LoVo (cell line): ENCODE measurements at regions not wholly inside any gene's neighbourhood (a gene's known extent, or its start where the extent isn't known, plus 50 kb on each side); places are given as distances from the start of the nearest gene placed in this dataset.
"Not testable (repeated sequence)": the region's sequence is repeated elsewhere in the genome, so short reads cannot be mapped to it uniquely, and the experiment has no call there.

ENCODE experiments used
- DNase-seq: peaks from one replicate; pipeline ENCODE4 v3.0.0-alpha.2; 2016; ENCODE audit warnings: low spot score

GRCh38 chr10:33781606-33782395 is 447.3 kb upstream of the NRP1 start:
- DNase-seq, result no peak

DNA sequence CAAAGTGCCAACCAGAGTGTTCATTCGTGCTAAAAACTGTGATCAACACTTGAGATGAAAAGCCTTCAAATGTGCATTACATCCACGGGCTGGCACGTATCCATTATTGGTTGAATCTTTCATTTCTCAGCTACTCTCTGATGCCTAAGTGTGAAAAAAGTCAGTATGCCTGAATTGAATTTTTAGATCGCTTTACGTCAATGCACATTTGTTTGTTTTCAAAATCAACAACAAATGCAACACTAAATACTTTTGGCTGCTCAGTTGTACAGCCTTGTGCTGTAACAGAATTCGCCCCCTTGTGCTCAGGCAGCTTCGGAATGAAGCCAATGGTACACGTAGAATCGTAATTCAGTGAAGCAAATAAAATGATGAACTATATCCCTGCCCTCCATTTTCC is 446.5 kb upstream of the NRP1 start:
- DNase-seq, result no peak

- no peak for DNase-seq
Measured at GRCh38 chr10:33777223-33777622, 442.8 kb upstream of the NRP1 start.

GRCh38 chr10:33776419-33777070 is 442.1 kb upstream of the NRP1 start:
- DNase-seq, result no peak

DNA sequence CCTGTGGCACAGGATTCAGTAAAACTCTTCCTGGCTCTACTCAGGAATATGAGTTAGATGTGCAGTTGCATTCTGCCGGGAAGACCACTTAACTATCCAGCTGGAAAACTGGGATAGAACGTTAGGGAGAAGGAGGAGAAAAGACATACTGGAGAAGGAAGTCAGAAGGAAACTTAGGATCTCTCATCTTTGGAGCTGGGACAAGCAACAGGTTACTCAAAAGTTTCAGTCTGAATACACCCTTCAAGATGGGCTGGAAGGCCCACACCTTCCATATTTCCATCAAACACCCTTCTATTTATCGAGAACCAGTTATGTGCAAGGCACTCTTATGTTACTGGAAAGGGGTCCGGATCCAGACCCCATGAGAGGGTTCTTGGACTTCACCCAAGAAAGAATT is 440.4 kb upstream of the NRP1 start:
- no peak for DNase-seq

GRCh38 chr10:33773886-33774480 is 439.5 kb upstream of the NRP1 start:
- no peak for DNase-seq

DNA sequence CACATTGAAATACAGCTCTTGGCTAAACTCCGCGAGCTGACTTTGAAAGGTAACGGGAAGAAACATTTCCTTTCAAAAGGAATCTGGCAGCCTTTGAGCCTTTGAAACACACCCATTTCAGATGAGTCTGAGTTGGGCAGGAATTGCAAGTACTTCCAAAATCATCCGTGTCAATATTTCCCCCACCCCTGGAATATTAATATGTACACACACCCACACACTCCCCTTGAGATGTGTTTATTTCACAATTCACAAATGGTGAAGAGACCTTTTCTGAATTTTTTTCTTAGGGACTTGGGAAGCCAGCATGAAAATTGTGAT is 438.7 kb upstream of the NRP1 start:
- DNase-seq, result no peak

GRCh38 chr10:33772370-33773252 is 438.1 kb upstream of the NRP1 start:
- DNase-seq, result no peak

DNA sequence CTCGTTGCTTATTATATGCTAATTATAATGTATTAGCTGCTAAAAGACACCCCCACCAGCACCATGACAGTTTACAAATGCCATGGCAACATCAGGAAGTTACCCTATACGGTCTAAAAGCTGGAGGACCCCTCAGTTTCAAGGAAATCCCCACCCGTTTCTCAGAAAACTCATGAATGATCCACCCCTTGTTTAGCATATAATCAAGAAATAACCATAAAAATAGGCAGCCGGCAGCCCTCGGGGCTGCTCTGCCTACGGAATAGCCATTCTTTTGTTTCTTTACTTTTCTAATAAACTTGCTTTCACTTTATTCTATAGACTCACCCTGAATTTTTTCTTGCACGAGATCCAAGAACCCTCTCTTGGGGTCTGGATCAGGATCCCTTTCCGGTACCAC is 437.4 kb upstream of the NRP1 start:
- not testable (repeated sequence) for DNase-seq

- no peak for DNase-seq
Measured at GRCh38 chr10:33764694-33765185, 430.3 kb upstream of the NRP1 start.

DNA sequence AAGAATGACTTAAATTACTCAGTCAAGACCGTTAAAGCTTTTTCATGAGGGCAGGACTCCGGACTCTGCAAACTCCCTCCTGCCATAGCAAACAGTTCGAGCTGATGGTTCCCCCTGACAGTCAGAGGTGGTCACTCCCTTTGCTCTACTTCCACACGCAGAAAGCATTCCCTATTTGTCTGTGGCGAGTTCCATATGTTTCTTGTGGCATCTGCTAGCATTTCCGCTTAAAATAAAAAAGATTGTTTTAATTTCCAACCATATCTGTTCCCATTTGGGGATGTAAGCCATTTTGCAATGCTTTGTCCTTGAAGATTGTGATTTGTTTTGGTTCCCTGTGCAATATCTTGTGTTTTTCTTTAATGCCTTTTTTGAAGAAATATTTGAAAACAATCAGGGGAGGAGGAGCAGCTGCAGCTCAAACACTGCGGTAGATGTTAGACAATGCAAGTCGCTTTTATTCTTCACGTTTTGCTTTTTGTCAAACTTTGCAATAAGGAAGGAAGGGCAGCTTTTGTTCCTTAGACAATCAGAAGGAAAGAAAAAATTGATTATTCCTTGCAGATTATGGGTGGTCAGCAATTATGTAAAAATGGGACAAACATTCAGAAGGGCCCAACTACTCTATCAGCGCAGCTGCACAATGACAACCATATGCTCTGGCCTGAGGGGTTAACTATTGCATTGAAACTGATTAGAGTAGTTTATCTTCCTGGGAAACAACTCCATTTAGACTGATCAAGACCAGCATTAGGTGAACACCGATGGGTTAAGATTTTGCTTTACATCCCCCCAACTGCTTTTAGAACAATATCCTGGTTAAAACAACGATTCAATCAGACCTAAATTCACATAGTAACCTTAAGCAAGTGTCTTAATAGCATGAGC is 425.8 kb upstream of the NRP1 start:
- DNase-seq, result no peak

- no peak for DNase-seq
Measured at GRCh38 chr10:33759191-33759590, 424.7 kb upstream of the NRP1 start.

DNA sequence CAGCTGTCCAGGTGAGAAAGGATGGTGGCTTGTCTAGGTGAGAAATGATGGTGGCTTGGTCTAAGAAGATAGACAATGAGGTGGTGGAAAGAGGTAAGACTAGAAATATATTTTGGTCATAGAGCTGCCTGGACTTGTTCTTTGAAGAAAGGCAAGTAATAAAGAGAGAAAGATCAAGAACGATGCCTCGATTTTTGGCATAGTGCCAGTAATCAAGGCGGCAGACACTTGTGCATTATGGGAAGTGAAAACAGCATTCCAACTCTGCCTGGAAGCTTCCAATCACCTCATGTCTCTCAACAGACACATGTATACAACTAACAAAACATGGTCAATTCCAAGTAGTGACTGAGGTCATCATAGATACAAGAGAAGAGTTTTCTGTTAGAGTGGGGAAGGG is 423.8 kb upstream of the NRP1 start:
- DNase-seq, result no peak

DNA sequence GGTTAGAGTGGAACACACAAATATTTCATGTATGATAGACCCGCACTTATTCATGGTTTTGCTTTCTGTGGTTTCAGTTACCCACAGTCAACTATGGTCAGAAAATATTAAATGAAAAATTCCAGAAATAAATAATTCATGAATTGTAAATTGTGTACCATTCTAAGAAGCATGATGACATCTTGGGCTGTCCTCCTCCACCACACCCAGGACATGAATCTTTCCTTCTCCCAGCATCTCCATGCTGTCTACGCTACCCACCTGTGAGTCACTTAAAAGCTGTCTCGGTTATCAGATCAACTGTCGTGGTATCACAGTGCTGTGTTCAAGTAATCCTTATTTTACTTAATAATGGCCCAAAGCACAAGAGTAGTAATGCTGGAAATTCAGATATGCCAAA is 419.6 kb upstream of the NRP1 start:
- no peak for DNase-seq

DNA sequence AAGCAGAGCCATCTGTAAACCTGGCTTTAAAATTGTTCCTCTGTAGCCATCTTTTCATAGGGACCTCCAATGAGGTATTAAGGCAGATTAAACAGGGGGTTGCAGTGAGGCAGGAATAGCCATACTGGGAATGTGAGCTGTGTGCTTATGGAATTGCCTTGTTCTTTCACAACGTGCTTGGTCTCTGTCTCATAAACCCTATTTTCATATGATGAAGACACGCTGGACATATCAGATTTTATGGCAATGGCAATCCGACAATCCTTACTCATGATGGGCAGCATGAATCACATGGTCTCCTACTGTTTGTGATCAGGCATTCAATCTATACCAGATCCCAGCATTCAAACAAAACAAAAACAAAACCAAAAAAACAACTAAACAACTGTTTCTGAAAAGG is 418.9 kb upstream of the NRP1 start:
- no peak for DNase-seq

- no peak for DNase-seq
Measured at GRCh38 chr10:33749790-33750189, 415.3 kb upstream of the NRP1 start.

GRCh38 chr10:33749067-33749735 is 414.7 kb upstream of the NRP1 start:
- DNase-seq, result no peak

- no peak for DNase-seq
Measured at GRCh38 chr10:33746836-33747268, 412.4 kb upstream of the NRP1 start.

GRCh38 chr10:33746186-33746585 is 411.7 kb upstream of the NRP1 start:
- no peak for DNase-seq

DNA sequence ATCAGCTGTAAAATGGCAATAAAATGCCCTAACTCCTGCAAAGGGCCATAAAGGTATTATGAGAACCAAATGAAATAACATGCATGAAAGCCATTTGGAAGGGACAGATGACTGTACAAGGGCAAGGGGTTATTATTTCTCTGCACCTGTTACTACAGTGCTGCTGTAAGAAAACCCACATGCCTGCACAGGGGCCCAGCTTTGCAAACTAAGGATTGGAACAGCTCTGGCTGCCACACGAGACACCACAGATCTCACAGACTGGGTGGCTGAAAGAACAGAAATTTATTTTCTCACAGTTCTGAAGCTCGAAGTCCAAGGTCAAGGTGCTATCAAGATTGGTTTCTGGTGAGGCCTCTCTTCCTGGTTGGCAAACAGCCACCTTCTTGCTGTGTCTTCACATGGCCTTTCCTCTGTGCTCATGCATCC is 409.0 kb upstream of the NRP1 start:
- no peak for DNase-seq

- no peak for DNase-seq
Measured at GRCh38 chr10:33739031-33739430, 404.6 kb upstream of the NRP1 start.
